NCI-H1417 (cell line): ENCODE measurements at regions not wholly inside any gene's neighbourhood (a gene's known extent, or its start where the extent isn't known, plus 50 kb on each side); places are given as distances from the start of the nearest gene placed in this dataset.

ENCODE experiments used
- DNase-seq, 3 experiments: peaks; one replicate each; lab custom pipeline; 2025; lab: John Stamatoyannopoulos, UW

DNA sequence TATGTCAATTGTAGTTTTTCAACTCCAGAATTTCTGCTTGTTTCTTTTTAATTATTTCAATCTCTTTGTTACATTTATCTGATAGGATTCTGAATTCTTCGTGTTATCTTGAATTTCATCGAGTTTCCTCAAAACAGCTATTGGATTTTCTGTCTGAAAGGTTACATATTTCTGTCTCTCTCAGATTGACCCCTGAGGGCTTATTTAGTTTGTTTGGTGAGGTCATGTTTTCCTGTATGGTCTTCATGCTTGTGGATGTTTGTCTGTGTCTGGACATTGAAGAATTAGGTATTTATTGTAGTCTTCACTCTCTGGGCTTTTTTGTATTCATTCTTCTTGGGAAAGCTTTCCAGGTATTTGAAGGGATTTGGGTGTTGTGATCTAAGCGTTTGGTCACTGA, 85.6 kb downstream of the SNAPC1 start:
- no peak for DNase-seq

DNA sequence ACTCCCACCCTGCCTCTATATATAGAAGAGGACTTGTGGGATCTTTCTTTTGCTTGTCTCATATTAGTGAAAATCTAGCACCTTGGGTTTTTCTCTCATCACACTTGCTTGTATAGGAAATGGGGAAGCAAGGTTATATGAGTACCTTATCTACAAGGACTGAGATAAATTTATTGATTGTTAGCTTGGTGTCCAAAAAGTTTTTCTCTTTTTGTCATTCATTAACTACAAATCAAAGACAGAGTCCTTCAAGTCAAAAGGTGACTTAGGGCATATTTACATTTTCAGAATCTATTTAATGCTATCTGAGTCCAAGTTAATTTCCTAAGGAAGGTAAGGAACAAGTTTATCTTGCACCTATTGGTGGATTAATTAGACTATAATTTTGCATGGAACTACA, 92.7 kb downstream of the SNAPC1 start:
- DNase-seq = no peak

DNA sequence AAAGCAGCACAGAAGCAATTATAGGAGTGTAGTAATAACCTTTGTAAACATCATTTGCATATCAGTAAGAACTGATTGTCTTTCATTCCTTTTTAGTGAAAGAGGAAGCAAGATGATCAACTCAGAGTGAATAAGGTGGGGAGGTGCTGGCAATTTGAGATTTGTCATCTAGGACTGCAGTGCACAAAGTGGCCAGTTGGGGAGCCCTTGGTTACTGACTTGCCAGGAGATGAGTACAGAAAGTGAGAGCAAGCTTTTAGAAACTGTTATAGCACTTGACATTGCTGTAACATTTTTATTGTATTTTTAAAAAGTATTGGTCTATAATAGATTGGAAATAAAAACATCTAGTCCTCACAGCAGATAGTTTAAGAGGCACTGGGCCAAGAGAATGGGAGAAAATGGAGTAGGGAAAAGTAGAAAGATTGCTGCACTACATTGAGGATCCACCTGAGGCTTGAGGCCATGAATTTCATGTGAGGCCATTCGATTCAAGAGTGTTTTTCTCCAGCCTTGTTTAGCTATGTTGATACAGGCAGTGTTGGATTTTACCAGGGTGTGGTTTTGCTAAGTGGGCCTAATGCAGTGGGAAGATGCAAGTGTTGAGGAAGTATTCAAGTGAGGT, 98.2 kb downstream of the SNAPC1 start:
- DNase-seq = peak; percentile 36 to 61 (median 36)

DNA sequence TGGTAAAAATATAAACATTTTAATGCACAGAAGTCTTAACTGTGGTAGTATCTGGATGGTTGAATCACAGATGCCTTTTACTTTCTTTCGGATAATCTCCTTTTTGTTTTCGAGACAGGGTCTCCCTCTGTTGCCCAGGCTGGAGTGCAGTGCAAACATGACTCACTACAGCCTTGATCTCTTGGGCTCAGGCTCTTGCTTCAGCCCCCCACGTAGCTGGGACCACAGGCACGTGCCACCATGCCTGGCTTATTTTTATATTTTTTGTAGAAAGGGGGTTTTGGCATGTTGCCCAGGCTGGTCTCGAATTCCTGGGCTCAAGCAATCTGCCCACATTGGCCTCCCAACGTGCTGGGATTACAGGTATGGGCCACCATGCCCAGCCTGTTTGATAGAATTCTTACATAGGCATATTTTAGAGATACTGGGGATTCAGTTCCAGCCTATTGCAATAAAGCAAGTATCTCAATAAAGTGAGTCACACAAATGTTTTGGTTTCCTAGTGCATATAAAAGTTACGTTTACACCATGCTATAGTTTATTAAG, 99.2 kb downstream of the SNAPC1 start:
- no peak for DNase-seq

GRCh38 chr14:61864329-61864898, 102.2 kb downstream of the SNAPC1 start:
- no peak for DNase-seq

DNA sequence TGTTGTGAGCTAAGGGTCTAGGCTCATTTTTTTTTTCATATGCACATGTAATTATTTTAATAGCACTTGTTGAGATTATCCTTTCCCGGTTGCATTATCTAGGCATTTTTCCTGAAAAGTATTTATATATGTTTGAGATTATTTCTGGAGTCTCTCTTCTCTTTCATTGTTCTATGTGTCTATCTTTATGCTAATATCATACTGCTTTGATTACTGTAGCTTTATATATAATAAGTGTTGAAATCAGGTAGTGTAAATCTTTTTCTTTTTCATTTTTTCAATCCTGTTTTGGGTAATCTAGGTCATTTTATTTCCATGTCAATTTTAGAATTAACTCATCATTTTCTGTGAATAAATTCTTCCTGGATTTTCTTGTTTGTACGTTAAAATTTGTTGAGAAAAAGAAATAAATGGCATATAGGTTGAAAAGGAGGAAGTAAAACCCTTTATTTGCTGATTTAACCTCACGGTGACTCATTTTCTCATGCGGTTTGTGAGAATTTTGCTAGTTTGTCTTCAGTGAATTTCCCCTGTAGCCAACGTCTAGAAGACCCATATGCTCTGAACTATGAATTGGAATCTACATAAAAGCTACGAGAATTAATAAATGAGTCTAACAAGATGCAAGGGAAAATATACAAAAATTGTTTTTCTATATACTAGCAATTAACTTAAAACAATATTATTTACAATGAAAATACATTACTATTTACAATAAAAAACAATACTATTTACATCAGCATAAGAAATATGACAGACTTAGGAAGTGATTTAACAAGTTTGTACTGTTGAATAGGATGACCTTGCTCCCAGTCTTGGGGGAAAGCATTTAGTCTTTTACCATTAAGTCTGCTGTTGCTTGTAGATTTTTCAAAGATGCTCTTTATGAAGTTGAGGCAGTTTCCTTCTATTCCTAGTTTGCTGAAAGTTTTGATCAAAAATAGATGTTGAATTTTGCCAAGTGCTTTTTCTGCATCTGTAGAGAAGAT, 105.0 kb downstream of the SNAPC1 start:
- no peak for DNase-seq

DNA sequence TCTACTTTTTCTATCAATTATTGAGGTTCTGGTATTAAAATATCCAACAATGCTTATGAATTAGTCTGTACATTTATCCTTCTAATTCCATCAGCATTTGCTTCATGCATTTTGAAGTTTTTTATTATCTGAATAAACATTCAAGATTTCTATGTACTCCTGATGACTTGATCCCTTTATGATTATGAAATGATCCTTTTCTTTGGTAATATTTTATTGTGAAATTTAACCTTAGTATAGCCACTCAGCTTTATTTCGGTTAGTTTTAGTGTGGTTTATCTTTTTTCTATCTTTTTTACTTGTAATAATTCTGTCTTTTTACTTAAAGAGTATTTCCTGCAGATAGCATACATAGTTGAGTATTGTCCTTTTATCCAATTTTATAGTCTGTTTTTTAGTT, 106.6 kb downstream of the SNAPC1 start:
- no peak for DNase-seq

GRCh38 chr14:61870163-61870562, 107.9 kb downstream of the SNAPC1 start:
- DNase-seq = no peak

DNA sequence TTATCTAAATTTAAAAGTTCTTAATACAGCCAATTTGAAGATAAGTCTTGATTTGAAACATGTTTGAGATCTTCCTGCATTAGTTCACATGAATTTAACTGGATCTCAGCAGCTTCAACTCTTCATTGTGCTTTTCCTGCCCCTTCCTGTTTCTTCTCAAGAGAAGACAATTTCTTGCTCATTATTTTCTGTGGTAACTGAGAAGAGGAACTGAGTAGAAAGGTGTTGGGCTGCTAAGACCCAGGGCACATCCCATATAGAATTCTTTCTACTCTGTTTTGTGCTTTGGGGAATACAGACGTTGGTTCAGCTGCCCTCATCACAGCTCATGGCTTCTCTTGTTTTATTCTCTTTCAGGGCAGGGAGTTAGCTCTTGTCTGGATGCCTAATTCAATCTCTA, 110.2 kb downstream of the SNAPC1 start:
- no peak for DNase-seq

DNA sequence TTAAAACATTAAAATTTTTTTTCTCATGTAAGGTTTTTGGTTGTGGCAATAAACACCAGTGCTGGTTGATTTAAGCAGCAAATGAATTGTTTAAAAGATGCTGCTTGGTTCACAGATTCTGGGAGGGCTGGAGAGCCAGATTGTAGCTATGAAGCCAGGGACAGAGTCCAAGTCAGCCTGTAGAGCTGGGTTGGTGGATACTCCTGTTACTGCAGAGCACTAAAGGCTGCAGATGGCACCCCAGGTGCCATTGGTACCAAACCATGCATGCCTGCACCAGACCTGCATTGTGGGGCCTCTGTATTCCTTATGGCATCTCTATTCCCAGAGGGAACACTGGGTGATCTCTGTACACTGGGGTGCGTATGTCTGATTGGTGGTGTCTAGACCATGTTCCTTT, 113.3 kb downstream of the SNAPC1 start:
- no peak for DNase-seq

- peak in 2 of 3 experiments; percentile 81 to 94 for DNase-seq
Measured at GRCh38 chr14:61876362-61877034, 114.3 kb downstream of the SNAPC1 start.

DNA sequence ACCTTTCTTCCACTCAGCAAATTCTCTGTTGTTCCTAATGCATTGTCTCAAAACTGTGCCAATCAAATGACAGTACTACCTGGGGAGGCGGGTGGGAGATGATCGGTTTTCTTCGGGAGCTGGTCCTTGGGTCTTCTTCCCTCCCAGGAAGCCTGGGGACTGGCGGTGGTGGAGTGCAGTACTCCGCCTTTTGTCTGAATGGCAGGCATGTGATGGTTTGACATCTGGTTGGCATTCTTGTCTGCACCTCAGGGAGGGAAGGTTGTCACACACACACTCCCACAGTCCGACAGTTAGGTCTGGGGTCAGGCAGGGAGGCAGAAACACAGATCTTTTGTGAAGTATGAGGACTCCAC, 114.8 kb downstream of the SNAPC1 start:
- no peak for DNase-seq

DNA sequence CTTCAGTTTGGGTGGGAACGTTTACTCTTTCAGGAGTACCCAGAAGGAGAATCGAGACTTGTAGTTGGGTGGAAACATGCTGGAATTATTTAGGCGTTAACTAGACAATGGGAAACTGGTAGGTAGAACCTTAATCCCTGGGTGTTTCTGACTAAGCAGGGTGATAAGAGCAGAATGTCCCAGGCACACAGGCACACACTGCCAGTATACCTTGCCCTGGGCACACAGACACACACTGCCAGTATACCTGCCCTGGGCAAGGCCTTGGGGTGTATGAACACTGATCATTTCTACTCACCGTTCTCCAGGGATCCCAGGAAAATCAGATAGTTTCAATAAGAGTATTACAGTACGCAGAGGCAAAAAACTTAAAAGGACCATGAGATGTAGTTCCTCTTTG, 115.5 kb downstream of the SNAPC1 start:
- DNase-seq = no peak

DNA sequence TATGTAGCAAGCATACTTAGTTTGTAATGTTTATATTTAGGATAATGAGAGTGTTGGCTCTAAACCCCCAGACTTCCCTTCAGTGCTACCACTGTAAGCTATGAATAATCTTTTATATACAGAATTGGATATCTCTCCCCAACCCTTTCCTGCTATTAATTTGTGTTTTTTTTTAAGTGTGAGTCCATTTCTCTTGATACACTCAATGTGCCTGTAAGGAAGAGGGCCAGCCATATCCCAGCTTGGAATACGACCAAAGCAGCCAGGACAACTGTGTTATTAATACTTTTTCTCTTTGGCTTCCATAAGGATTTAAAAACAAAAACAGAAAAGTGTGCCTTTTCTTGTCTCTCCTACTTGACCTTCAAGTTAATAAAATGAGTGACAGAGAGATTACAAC, 116.7 kb downstream of the SNAPC1 start:
- no peak for DNase-seq

GRCh38 chr14:61881046-61881445, 118.8 kb downstream of the SNAPC1 start:
- no peak for DNase-seq

DNA sequence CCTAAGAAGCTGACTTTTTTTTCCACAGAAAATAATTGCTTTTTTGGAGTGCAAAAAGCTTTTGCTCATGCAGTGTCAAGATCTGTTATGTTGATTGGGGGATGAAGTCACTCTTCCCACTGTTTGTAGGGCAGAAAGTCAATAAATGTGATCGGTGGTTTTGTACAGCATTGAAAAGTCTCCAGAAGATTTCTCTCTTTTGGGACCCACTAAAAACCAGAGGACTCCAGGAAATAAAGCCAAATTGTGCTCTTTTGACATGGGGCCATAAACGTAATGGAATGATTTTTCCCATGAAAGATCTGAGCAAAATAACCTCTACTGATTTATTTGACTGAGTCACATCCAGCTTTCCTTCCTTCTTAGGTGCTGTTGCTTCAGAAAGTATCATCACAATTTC, 122.5 kb downstream of the SNAPC1 start:
- DNase-seq = no peak

GRCh38 chr14:61885203-61885961, 123.2 kb downstream of the SNAPC1 start:
- no peak for DNase-seq

DNA sequence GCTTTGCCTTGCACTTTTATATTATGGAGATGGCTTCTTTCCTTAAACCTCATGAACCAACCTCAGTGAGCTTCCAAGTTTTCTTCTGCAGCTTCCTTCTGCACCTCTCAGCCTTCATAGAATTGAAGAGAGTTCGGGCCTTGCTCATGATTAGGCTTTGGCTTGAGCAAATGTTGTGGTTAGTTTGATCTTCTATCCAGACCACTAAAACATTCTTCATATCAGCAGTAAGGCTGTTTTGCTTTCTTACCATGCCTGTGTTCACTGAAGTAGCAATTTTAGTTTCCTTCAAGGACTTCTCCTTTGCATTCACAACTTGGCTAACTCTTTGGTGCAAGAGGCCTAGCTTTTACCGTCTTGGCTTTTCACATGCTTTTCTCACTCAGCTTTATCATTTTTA, 125.4 kb downstream of the SNAPC1 start:
- DNase-seq = no peak

GRCh38 chr14:61889914-61890351, 127.7 kb downstream of the SNAPC1 start:
- DNase-seq = no peak

- peak in 2 of 3 experiments; percentile 30 to 52 for DNase-seq
Measured at GRCh38 chr14:61891170-61891569, 128.9 kb downstream of the SNAPC1 start.

DNA sequence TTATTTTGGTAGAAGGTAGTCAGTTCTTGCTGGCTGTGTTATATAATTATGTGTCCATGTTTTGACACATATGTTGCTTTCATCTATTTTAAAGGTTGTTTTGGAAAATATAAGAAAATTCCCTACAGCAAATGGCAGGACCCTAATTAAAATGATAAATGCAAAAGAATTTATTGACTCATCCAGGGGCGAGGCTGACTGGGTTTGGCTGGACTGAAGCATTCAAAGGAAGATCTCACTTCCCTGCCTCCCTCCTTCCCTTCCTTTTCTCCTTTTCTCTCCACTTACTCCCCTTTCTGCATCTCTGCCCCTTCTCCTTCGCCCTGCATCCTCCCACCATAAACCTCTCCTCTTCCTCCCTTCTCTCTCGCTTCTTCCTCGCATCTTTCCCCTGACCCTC, 129.6 kb downstream of the SNAPC1 start:
- DNase-seq = no peak
